Vagina (tissue), 2 donors: ENCODE measurements at regions not wholly inside any gene's neighbourhood (a gene's known extent, or its start where the extent isn't known, plus 50 kb on each side); places are given as distances from the start of the nearest gene placed in this dataset.

ENCODE experiments used
- CTCF ChIP-seq, 3 experiments: fragments of 450-650 bp in 2 of 3; fragments of 200-600 bp in 1 of 3; sonication (generic) in 1 of 3; IDR thresholded peaks; one replicate each; pipeline ENCODE4 v1.5.1; 2017 to 2019; ENCODE audit warnings: antibody characterized with exemption in 3 of 3, mild to moderate bottlenecking in 2 of 3, moderate library complexity in 2 of 3
- POLR2A ChIP-seq, 2 donors: fragments of 450-650 bp; IDR thresholded peaks; one replicate each; pipeline ENCODE4 v1.6.1; 2017; ENCODE audit warnings: antibody characterized with exemption in 2 of 2, mild to moderate bottlenecking in 2 of 2, moderate library complexity in 2 of 2
- POLR2AphosphoS5 ChIP-seq, 2 donors: sonication (generic); formaldehyde crosslinking; IDR thresholded peaks; one replicate each; pipeline ENCODE4 v1.9.0; 2017; ENCODE audit warnings: antibody characterized with exemption in 2 of 2, mild to moderate bottlenecking in 2 of 2, low read depth in 1 of 2; ENCODE audit not compliant: insufficient read depth in 1 of 2

- TF ChIP-seq POLR2AphosphoS5 (IDR thresholded peaks at IDR 0.05; ENCODE audit: insufficient read depth in 1 of 2, low read depth in 1 of 2) (no peak), POLR2A (IDR thresholded peaks at IDR 0.05) (no peak), CTCF (IDR thresholded peaks at IDR 0.05) (no peak)
Observed at GRCh38 chr5:68627001-68627400, 411.4 kb downstream of the PIK3R1 start.
